ENCODE measurements at regions not wholly inside any gene's neighbourhood (a gene's known extent, or its start where the extent isn't known, plus 50 kb on each side); places are given as distances from the start of the nearest gene placed in this dataset.
"Not testable (repeated sequence)": the region's sequence is repeated elsewhere in the genome, so short reads cannot be mapped to it uniquely, and the experiment has no call there.

DNA sequence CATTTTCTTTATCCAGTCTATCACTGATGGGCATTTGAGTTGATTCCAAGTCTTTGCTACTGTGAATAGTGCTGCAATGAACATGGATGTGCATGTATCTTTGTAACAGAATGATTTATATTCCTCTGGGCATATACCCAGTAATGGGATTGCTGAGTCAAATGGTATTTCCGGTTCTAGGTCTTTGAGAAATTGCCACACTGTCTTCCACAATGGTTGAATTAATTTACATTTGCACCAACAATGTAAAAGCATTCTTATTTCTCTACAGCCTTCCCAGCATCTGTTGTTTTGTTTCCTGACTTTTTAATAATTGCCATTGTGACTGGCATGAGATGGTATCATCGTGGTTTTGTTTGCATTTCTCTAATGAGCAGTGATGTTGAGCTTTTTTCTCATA, 330.3 kb upstream of the TARS1 start:
- intact Hi-C loops (cut with micrococcal nuclease); H3K4me3 Mint-ChIP-seq; H3K4me1 Mint-ChIP-seq (ENCODE audit: low read depth); H3K36me3 Mint-ChIP-seq (ENCODE audit: low read depth); DNase-seq (ENCODE audit: low spot score); H3K27me3 Mint-ChIP-seq (ENCODE audit: insufficient read depth); H3K27ac Mint-ChIP-seq: not testable (repeated sequence)
- peaks cover 12% of the 10 kb centered on the region for H3K9me3 Mint-ChIP-seq

DNA sequence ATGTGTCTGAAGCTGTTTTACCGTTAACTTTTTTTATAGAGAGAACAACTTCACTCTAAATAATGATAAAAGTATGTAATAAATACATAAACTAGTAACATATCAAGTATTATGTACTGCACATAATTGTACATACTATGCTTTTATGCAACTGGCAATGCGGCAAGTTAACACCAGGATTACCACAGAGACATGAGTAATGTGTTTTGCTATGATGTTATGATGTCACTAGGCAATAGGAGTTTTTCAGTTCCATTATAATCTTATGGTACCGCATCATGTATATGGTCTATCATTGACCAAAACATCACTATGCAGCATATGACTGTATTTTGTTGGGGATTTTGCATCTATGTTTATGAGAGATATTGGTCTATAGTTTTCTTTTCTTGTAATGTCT, 326.4 kb upstream of the TARS1 start:
- no peaks in the 10 kb centered on the region for H3K4me1 Mint-ChIP-seq (ENCODE audit: low read depth)
- intact Hi-C loops (cut with micrococcal nuclease): no loop called here
- H3K9me3 Mint-ChIP-seq: peaks cover 17% of the 10 kb centered on the region
- H3K27ac Mint-ChIP-seq: no peak overlapping the region
- no peaks in the 10 kb centered on the region for H3K36me3 Mint-ChIP-seq (ENCODE audit: low read depth)
- H3K27me3 Mint-ChIP-seq (ENCODE audit: insufficient read depth): no peaks in the 10 kb centered on the region
- no peak for DNase-seq (ENCODE audit: low spot score)
- no peak overlapping the region for H3K4me3 Mint-ChIP-seq

DNA sequence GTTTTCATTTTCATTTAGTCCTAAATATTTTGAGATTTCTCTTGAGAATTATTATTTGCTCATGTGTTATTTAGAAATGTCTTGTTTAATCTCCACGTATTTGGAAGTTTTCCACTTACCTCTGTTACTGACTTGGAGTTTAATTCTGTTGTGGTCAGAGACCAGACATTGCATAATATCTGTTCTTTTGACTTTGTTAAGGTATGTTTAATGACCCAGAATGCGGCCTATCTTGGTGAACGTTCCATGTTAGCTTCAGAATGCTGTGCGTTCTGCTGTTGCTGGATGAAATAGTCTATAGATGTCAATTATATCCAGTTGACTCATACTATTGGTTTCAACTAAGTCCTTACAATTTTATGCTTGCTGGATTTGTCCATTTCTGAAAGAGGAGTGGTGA, 325.3 kb upstream of the TARS1 start:
- H3K27ac Mint-ChIP-seq: no peak overlapping the region
- DNase-seq (ENCODE audit: low spot score): no peak
- no peaks in the 10 kb centered on the region for H3K36me3 Mint-ChIP-seq (ENCODE audit: low read depth)
- no peaks in the 10 kb centered on the region for H3K27me3 Mint-ChIP-seq (ENCODE audit: insufficient read depth)
- peaks cover 17% of the 10 kb centered on the region for H3K9me3 Mint-ChIP-seq
- H3K4me3 Mint-ChIP-seq: no peak overlapping the region
- no peaks in the 10 kb centered on the region for H3K4me1 Mint-ChIP-seq (ENCODE audit: low read depth)
- intact Hi-C loops (cut with micrococcal nuclease): no loop called here

DNA sequence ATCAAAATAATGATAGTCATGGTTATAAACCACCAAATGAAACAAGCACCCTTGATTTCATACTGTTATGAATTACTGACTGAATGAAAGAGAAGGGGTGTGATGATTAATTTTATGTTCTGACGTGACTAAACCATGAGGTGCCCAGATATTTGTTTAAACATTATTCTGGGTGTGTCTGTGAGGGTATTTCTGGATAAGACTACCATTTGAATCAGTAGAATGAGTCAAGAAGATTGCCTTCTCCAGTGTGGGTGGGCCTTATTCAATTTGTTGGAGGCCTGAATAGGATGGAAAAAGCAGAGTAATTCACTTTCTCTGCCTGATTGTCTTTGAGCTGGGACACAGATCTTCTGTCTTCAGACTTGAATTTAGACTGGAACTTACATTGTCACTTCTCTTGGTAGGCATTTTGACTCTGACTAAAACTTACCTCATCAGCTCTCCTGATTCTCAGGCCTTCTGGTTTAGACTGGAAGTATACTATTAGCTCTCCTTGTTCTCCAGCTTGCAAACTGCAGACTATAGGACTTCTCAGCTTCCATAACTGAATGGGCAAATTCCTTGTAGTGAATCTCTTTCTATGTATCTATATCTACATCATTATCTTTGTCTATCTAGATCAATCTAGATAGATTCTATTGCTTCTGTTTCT, 321.9 kb upstream of the TARS1 start:
- Mint-ChIP-seq H3K27ac (no peak overlapping the region), H3K4me1 (ENCODE audit: low read depth) (no peaks in the 10 kb centered on the region), H3K4me3 (no peak overlapping the region), H3K9me3 (peaks cover 23% of the 10 kb centered on the region), H3K27me3 (ENCODE audit: insufficient read depth) (no peaks in the 10 kb centered on the region), H3K36me3 (ENCODE audit: low read depth) (no peaks in the 10 kb centered on the region)
- intact Hi-C loops (cut with micrococcal nuclease): no loop called here
- no peak for DNase-seq (ENCODE audit: low spot score)

DNA sequence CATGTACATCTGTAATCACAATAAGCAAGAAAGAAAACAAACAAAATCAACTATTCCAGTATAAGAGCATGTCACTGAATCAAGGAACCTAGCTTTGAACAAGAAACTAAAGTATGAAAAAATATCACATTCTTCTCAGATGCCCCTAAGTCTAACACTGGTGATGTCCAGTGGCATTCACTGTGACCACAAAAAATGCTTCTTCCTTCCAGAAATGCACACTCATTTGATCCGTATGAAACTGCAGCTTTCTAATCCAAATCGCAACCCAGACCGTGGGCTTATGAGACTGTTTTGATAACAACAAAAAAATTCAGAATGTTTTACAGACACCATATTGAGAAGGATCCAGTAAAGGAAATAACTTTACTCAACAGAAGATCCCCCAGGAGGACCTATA, 320.1 kb upstream of the TARS1 start:
- intact Hi-C loops (cut with micrococcal nuclease): no loop called here
- H3K36me3 Mint-ChIP-seq (ENCODE audit: low read depth): no peaks in the 10 kb centered on the region
- no peak overlapping the region for H3K27ac Mint-ChIP-seq
- peaks cover 23% of the 10 kb centered on the region for H3K9me3 Mint-ChIP-seq
- no peak for DNase-seq (ENCODE audit: low spot score)
- H3K4me1 Mint-ChIP-seq (ENCODE audit: low read depth): no peaks in the 10 kb centered on the region
- H3K27me3 Mint-ChIP-seq (ENCODE audit: insufficient read depth): no peaks in the 10 kb centered on the region
- H3K4me3 Mint-ChIP-seq: no peak overlapping the region

DNA sequence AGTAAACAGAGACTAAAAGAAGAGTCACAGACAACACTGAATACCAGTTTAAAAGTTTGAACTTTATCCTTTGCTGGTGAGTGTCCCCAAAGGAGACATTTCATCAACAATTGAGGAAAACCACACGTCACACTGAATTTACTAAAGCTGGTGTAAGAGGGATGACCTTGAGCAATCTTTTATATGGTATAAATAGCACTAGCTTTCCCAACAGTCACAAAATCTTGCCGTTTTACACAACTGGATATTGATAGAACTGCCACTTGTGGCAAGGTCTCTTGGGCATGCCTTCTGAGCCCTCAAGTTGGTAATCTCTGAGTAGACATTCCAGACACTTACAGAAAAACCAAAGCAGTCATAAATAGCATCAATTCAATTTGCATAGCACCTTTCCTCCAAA, 311.5 kb upstream of the TARS1 start:
- no peaks in the 10 kb centered on the region for H3K36me3 Mint-ChIP-seq (ENCODE audit: low read depth)
- no peak overlapping the region for H3K27ac Mint-ChIP-seq
- intact Hi-C loops (cut with micrococcal nuclease): no loop called here
- no peak overlapping the region for H3K4me3 Mint-ChIP-seq
- no peaks in the 10 kb centered on the region for H3K4me1 Mint-ChIP-seq (ENCODE audit: low read depth)
- DNase-seq (ENCODE audit: low spot score): no peak
- H3K9me3 Mint-ChIP-seq: peaks cover 32% of the 10 kb centered on the region
- H3K27me3 Mint-ChIP-seq (ENCODE audit: insufficient read depth): no peaks in the 10 kb centered on the region

DNA sequence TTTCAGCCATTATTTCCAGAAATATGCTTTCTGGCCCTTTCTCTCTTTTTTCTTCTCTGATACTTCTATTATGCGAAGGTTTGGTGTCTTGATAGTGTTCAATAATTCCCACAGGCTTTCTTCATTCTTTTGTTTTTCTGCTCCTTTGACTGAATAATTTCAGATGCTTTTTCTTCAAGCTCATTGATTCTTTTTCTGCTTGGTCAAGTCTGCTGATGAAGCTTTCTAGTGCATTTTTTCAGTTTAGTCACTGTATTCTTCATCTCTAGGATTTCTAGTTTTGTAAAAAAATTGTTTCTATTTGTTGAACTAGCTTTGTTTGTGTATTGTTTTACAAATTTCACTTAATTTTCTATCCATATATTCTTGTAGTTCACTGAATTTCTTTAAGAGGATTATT, 304.0 kb upstream of the TARS1 start:
- H3K9me3 Mint-ChIP-seq: peaks cover 33% of the 10 kb centered on the region

DNA sequence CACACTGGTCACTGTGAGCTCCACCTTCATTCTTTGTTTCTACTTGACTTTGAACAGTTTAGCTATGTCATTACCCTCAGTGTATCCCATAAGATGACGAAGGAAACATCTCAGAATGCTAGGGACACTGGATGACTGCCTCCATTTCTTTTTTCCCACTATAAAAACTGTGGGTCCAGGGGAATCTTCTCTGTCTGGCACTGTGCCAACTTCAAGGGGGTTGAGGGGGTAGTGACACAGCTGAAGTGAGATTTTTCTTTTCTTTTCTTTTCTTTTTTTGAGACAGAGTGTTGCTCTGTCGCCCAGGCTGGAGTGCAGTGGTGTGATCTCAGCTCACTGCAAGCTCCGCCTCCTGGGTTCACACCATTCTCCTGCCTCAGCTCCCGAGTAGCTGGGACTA, 302.6 kb upstream of the TARS1 start:
- DNase-seq (ENCODE audit: low spot score); H3K4me1 Mint-ChIP-seq (ENCODE audit: low read depth); intact Hi-C loops (cut with micrococcal nuclease); H3K27ac Mint-ChIP-seq; H3K27me3 Mint-ChIP-seq (ENCODE audit: insufficient read depth); H3K4me3 Mint-ChIP-seq; H3K36me3 Mint-ChIP-seq (ENCODE audit: low read depth): not testable (repeated sequence)
- H3K9me3 Mint-ChIP-seq: peaks cover 22% of the 10 kb centered on the region

More for the DNA sequence above, 304.0 kb upstream of the TARS1 start:
- intact Hi-C loops (cut with micrococcal nuclease): no loop called here
- no peaks in the 10 kb centered on the region for H3K36me3 Mint-ChIP-seq (ENCODE audit: low read depth)
- no peaks in the 10 kb centered on the region for H3K4me1 Mint-ChIP-seq (ENCODE audit: low read depth)
- H3K4me3 Mint-ChIP-seq: no peak overlapping the region
- DNase-seq (ENCODE audit: low spot score): no peak
- H3K27ac Mint-ChIP-seq: no peak overlapping the region
- no peaks in the 10 kb centered on the region for H3K27me3 Mint-ChIP-seq (ENCODE audit: insufficient read depth)

DNA sequence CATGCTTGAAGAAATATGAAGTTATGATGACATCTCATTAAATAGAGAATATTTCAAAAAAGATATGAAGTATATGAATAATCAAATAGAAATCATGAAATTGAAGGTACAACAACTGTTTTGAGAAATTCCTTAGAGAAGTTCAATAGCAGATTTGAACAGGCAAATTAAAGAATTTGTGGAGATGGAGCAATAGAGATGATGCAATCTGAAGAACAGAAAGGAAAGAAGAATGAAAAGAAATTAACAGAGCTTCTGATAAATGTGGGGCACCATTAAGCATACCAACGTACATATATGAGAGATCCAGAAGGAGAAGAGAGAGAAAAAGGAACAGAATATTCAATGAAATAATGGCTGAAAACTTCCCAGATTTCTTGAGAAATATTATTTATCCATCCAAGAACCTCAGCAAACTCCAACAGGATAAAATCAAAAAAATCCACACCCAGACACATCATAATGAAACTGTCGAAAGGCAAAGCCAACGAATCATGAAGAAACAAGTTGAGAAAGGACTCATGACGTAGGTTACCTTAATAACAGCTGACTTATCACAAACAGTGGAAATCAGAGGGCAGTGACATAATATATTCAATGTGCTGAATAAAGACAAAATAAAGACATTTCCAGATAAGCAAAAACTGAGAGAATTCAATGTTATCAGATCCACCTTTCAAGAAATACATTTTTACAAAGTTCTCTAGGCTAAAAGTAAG, 297.2 kb upstream of the TARS1 start:
- Mint-ChIP-seq H3K9me3 (peaks cover 5% of the 10 kb centered on the region), H3K27ac (no peak overlapping the region), H3K36me3 (ENCODE audit: low read depth) (no peaks in the 10 kb centered on the region), H3K4me1 (ENCODE audit: low read depth) (no peaks in the 10 kb centered on the region), H3K27me3 (ENCODE audit: insufficient read depth) (no peaks in the 10 kb centered on the region), H3K4me3 (no peak overlapping the region)
- DNase-seq (ENCODE audit: low spot score): no peak
- intact Hi-C loops (cut with micrococcal nuclease): no loop called here

DNA sequence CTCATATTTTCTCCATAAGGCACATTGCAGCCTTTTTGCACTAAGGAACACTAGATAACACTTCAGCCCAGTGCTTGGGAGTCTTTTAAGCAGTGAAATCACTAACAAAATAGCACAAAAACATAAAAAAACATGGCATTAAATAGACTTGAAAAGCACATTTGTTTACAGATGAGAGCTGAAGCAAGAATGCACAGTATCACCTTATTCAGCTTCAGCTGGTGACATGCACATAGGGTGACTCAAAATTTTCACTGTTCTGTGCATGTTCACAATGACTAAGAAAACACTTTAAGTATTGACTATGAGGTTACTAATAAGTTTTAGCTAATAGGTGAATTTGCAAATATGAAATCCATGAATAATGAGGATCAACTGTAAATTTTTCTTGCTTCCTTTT, 293.9 kb upstream of the TARS1 start:
- intact Hi-C loops (cut with micrococcal nuclease): no loop called here
- H3K27ac Mint-ChIP-seq: no peak overlapping the region
- H3K4me1 Mint-ChIP-seq (ENCODE audit: low read depth): no peaks in the 10 kb centered on the region
- no peak overlapping the region for H3K4me3 Mint-ChIP-seq
- no peaks in the 10 kb centered on the region for H3K27me3 Mint-ChIP-seq (ENCODE audit: insufficient read depth)
- no peak for DNase-seq (ENCODE audit: low spot score)
- H3K9me3 Mint-ChIP-seq: no peaks in the 10 kb centered on the region
- H3K36me3 Mint-ChIP-seq (ENCODE audit: low read depth): no peaks in the 10 kb centered on the region

DNA sequence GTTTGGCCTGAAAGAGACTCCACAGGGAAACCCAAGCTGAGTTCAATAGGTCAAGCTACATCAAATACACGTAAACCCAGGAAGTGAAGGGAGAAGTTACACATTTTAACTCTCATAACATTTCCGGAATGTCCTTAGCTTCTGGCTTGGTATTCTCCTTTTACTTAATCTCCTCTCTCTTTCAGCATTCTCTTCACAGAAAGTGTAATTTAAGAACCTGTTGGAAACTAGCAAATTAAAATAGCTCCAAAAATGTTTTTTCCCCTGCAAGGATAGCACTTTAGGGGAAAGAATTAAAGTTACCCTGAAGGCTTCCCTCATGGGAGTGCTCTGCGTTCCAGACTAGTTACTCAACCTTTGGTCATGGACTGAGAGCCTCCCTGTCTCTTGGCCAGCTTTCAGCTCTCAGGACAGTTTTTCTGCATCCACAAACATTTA, 292.7 kb upstream of the TARS1 start:
- intact Hi-C loops (cut with micrococcal nuclease): no loop called here
- Mint-ChIP-seq H3K4me1 (ENCODE audit: low read depth) (no peaks in the 10 kb centered on the region), H3K36me3 (ENCODE audit: low read depth) (no peaks in the 10 kb centered on the region), H3K27ac (no peak overlapping the region), H3K4me3 (no peak overlapping the region), H3K27me3 (ENCODE audit: insufficient read depth) (no peaks in the 10 kb centered on the region), H3K9me3 (no peaks in the 10 kb centered on the region)
- no peak for DNase-seq (ENCODE audit: low spot score)

DNA sequence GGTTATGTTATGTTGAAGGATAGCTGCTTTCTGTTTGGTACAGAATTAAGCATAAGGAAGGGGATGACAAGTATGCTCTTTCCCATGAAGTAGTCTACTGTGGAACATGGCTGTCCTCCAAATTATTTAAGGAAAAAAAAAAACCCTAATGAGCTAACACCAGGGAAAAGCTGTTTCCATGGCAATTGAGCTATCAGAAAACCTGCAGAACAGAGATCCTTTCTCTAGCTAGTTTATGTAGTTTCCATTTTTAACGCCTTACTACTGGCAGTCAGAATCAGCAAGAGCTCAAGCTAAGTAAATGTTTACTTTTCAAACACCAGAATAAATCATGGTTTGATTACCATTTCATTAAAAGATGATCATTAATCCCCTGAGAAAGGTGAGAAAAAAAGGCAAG, 287.4 kb upstream of the TARS1 start:
- Mint-ChIP-seq H3K36me3 (ENCODE audit: low read depth) (no peaks in the 10 kb centered on the region), H3K27me3 (ENCODE audit: insufficient read depth) (no peaks in the 10 kb centered on the region), H3K4me3 (no peak overlapping the region), H3K9me3 (no peaks in the 10 kb centered on the region), H3K4me1 (ENCODE audit: low read depth) (no peaks in the 10 kb centered on the region), H3K27ac (no peak overlapping the region)
- DNase-seq (ENCODE audit: low spot score): no peak
- intact Hi-C loops (cut with micrococcal nuclease): no loop called here

DNA sequence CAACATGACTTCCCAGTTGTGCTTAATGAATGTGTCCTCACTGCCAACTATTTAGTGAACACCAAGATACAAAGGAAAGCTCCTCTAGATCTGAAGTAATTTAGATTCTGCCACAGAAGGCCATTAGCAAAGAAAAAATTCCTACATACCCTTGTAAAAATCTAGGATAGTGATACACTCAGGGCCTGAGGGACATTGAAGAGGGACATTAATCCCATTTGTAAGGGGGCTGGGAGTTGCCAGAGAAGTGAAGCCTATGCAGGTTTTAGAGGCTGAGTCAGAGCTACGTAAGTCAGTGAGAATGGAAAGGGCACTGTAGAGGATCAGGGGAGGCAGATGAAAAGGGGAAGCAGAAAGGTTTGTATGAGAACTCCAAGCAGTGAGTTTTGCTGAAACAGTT, 286.9 kb upstream of the TARS1 start:
- intact Hi-C loops (cut with micrococcal nuclease): no loop called here
- no peak for DNase-seq (ENCODE audit: low spot score)

DNA sequence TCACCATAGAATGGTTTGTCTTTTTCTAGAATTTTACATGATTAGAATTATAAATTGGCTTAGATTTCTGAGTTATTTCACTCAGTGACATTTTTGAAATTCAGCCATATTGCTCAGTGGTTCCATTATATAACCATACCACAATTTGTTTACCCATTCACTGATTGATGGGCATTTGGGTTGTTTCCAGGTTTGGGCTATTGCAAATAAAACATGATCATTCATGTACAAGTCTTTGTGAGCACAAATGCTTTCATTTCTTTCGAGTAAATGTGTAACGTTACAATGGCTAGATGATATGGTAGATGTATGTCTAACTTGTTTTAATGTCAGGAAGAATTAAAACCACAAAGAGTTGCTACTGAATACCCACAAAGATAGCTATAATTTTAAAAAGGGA, 279.9 kb upstream of the TARS1 start:
- no peaks in the 10 kb centered on the region for H3K36me3 Mint-ChIP-seq (ENCODE audit: low read depth)
- no peak for DNase-seq (ENCODE audit: low spot score)
- no peaks in the 10 kb centered on the region for H3K4me1 Mint-ChIP-seq (ENCODE audit: low read depth)
- intact Hi-C loops (cut with micrococcal nuclease): no loop called here
- H3K9me3 Mint-ChIP-seq: peaks cover 9% of the 10 kb centered on the region
- H3K27me3 Mint-ChIP-seq (ENCODE audit: insufficient read depth): peaks cover 3% of the 10 kb centered on the region
- H3K4me3 Mint-ChIP-seq: no peak overlapping the region
- no peak overlapping the region for H3K27ac Mint-ChIP-seq

More for the DNA sequence above, 286.9 kb upstream of the TARS1 start:
- H3K9me3 Mint-ChIP-seq: no peaks in the 10 kb centered on the region
- no peaks in the 10 kb centered on the region for H3K36me3 Mint-ChIP-seq (ENCODE audit: low read depth)
- no peak overlapping the region for H3K4me3 Mint-ChIP-seq
- H3K4me1 Mint-ChIP-seq (ENCODE audit: low read depth): no peaks in the 10 kb centered on the region
- no peaks in the 10 kb centered on the region for H3K27me3 Mint-ChIP-seq (ENCODE audit: insufficient read depth)
- H3K27ac Mint-ChIP-seq: no peak overlapping the region

Measured in activated T-helper 1 cell treated with anti-CD3 and anti-CD28 coated beads, Interleukin-12 subunit alpha, Interleukin-12 subunit beta, Interleukin-2, Interleukin-4 antibody, amounts not matched to agents 30 ng/mL and 10 ng/mL and 1 ng/mL, durations not matched to agents 14 hours and 24 hours and 36 hours (primary cell).